HepG2 (cell line): ENCODE measurements at regions not wholly inside any gene's neighbourhood (a gene's known extent, or its start where the extent isn't known, plus 50 kb on each side); places are given as distances from the start of the nearest gene placed in this dataset.

Source experiments
- ATAC-seq: fragments of 200-7000 bp; cut with Tn5 transposase; 3 replicates; pipeline ENCODE4 v1.9.1; 2020; ENCODE audit warnings: mild to moderate bottlenecking, moderate library complexity
- BruUV-seq: library from RNA; stranded (reverse); fragments of 400-500 nt; replicated peaks from 2 replicates; lab custom pipeline; 2021; lab: Mats Ljungman, UMichigan
- CTCF ChIA-PET: fragments of 300-600 bp; formaldehyde crosslinking; extraction: SDS; loops from one replicate; lab custom pipeline; 2021; ENCODE audit warnings: low total read pairs, inconsistent platforms, low intra/inter-chr PET ratio; lab: Yijun Ruan, JAX
- POLR2A ChIA-PET: fragments of 350-600 bp; sonication (Branson Sonifier 250); formaldehyde crosslinking; loops from one replicate; lab custom pipeline; 2020; ENCODE audit warnings: antibody characterized with exemption, inconsistent platforms; lab: Yijun Ruan, JAX
- DNase-seq: peaks from one replicate; pipeline ENCODE4 v3.0.0-alpha.2; 2015; ENCODE audit warnings: low spot score
- FAIRE-seq: peaks from 3 replicates; lab custom pipeline; 2011; peaks lifted over from hg19 to GRCh38; lab: Jason Lieb, UNC
- H2AFZ ChIP-seq: one replicate; pipeline ENCODE4 v1.6.1; 2011; ENCODE audit warnings: low read length, inconsistent platforms
- H3K27ac ChIP-seq: fragments of 300-600 bp; 3 replicates; pipeline ENCODE4 v1.8.0; 2011; ENCODE audit warnings: mixed run types, mild to moderate bottlenecking, mixed read lengths, low read length, inconsistent platforms; ENCODE audit not compliant: insufficient read depth; ENCODE audit errors: extremely low read length
- H3K27me3 ChIP-seq, 2 experiments: fragments of 200-600 bp in 1 of 2; 2 replicates in 1 of 2; 3 replicates in 1 of 2; pipeline versions ENCODE4 v1.6.0 to v1.8.0; 2011; ENCODE audit warnings: low read length in 2 of 2, mild to moderate bottlenecking in 2 of 2, moderate library complexity in 2 of 2, inconsistent platforms in 1 of 2; ENCODE audit not compliant: insufficient read depth in 2 of 2, control insufficient read depth in 1 of 2
- H3K36me3 ChIP-seq, 2 experiments: fragments of 200-600 bp in 1 of 2; replicated peaks in 1 of 2; 2 replicates in 1 of 2; 3 replicates in 1 of 2; pipeline versions ENCODE4 v1.5.1 to v1.8.0; 2011; ENCODE audit warnings: low read length in 2 of 2, inconsistent platforms in 1 of 2; ENCODE audit not compliant: insufficient read depth in 2 of 2, control insufficient read depth in 1 of 2
- H3K4me1 ChIP-seq: 2 replicates; pipeline ENCODE4 v1.5.1; 2012; ENCODE audit warnings: low read length, inconsistent platforms; ENCODE audit not compliant: insufficient read depth
- H3K4me2 ChIP-seq: 2 replicates; pipeline ENCODE4 v1.6.0; 2011; ENCODE audit warnings: low read depth, low read length, inconsistent platforms
- H3K4me3 ChIP-seq, 3 experiments: fragments of 200-600 bp in 1 of 3; sonication (generic), shearing (Covaris generic) in 1 of 3; replicated peaks in 1 of 3; 2 replicates each; pipeline ENCODE4 v1.5.1; 2011 to 2016; ENCODE audit warnings: low read length in 3 of 3, inconsistent platforms in 2 of 3, low read depth in 2 of 3, mild to moderate bottlenecking in 2 of 3, control low read depth in 1 of 3, mixed read lengths in 1 of 3; ENCODE audit not compliant: insufficient read depth in 1 of 3
- H3K79me2 ChIP-seq: one replicate; pipeline ENCODE4 v1.6.1; 2011; ENCODE audit warnings: low read length, inconsistent platforms; ENCODE audit not compliant: insufficient read depth
- H3K9ac ChIP-seq: 2 replicates; pipeline ENCODE4 v1.6.0; 2011; ENCODE audit warnings: mild to moderate bottlenecking, low read depth, low read length, inconsistent platforms; ENCODE audit not compliant: insufficient read depth
- H3K9me3 ChIP-seq: 2 replicates; pipeline ENCODE4 v1.5.1; 2012; ENCODE audit warnings: mild to moderate bottlenecking, low read length
- H4K20me1 ChIP-seq: 2 replicates; pipeline ENCODE4 v1.6.0; 2011; ENCODE audit warnings: inconsistent platforms, mild to moderate bottlenecking, low read length, moderate library complexity; ENCODE audit not compliant: insufficient read depth
- AGO2 ChIP-seq: fragments of 200-400 bp; formaldehyde crosslinking; optimal IDR thresholded peaks from 2 replicates; pipeline ENCODE3; 2017; ENCODE audit warnings: mild to moderate bottlenecking, low read depth, low read length, moderate library complexity
- ARHGAP35 ChIP-seq: sonication (generic); formaldehyde crosslinking; IDR thresholded peaks from 2 replicates; pipeline ENCODE4 v1.9.0; 2022; ENCODE audit warnings: mild to moderate bottlenecking, inconsistent platforms, moderate library complexity, missing genetic modification reagents, borderline replicate concordance
- ATF6 ChIP-seq: sonication (generic); formaldehyde crosslinking; conservative IDR thresholded peaks from 2 replicates; pipeline ENCODE4 v1.4.0; 2020; ENCODE audit warnings: missing genetic modification reagents
- SETDB1 ChIP-seq: sonication (generic); formaldehyde crosslinking; IDR thresholded peaks from 2 replicates; pipeline ENCODE4 v1.5.1; 2020; ENCODE audit warnings: missing genetic modification reagents, mild to moderate bottlenecking, borderline replicate concordance
- ZBTB40 ChIP-seq, 2 experiments: fragments of 450-650 bp in 1 of 2; sonication (generic) in 1 of 2; formaldehyde crosslinking in 1 of 2; IDR thresholded peaks; 2 replicates each; pipeline versions ENCODE4 v1.6.1 to v1.8.0; 2016 to 2022; ENCODE audit warnings: antibody characterized with exemption in 1 of 2, mild to moderate bottlenecking in 1 of 2, missing genetic modification reagents in 1 of 2
- ZNF430 ChIP-seq: sonication (generic); formaldehyde crosslinking; IDR thresholded peaks from 2 replicates; pipeline ENCODE4 v1.9.0; 2021; ENCODE audit warnings: mild to moderate bottlenecking, missing genetic modification reagents
- ZNF44 ChIP-seq: sonication (generic); formaldehyde crosslinking; IDR thresholded peaks from 2 replicates; pipeline ENCODE4 v1.5.1; 2020; ENCODE audit warnings: mild to moderate bottlenecking, missing genetic modification reagents
- ZNF547 ChIP-seq: sonication (generic); formaldehyde crosslinking; IDR thresholded peaks from 2 replicates; pipeline ENCODE4 v1.5.1; 2020; ENCODE audit warnings: mild to moderate bottlenecking, missing genetic modification reagents
- WGBS: methylation state at CpG from one replicate; pipeline ENCODE4 v1.1.6; 2017; ENCODE audit warnings: low lambda C conversion rate; 5-methylcytosine and 5-hydroxymethylcytosine counted together
- in situ Hi-C: cut with HindIII; loops from 2 replicates; pipeline ENCODE4 v1.10.0; 2017; ENCODE audit warnings: low pct_unique_long_range_greater_than_20kb; ENCODE audit not compliant: extremely low pct_ligation_motif_present
- intact Hi-C: fragments of 100-400 bp; cut with micrococcal nuclease; formaldehyde crosslinking; loops from one replicate; pipeline ENCODE4 v1.10.0; 2022; ENCODE audit not compliant: unreplicated experiment
- TF ChIP-seq, protein P1 (sequence below): sonication (generic); formaldehyde crosslinking; IDR thresholded peaks from 2 replicates; pipeline ENCODE4 v1.4.0; 2020; ENCODE audit warnings: missing genetic modification reagents

GRCh38 chr10:78862328-78862640 lies 206.5 kb upstream of the ZMIZ1 start:
- H3K4me2 ChIP-seq: no peak overlapping the region
- H2AFZ ChIP-seq: no peak overlapping the region
- CTCF ChIA-PET: no interaction called here
- H3K9ac ChIP-seq: no peak overlapping the region
- BruUV-seq: no TSS peak
- POLR2A ChIA-PET: no interaction called here
- H3K27ac ChIP-seq: no peak overlapping the region
- in situ Hi-C loops (no loop called here), intact Hi-C loops (no loop called here)
- peaks cover 5 to 36% of the 10 kb centered on the region in 2 experiments; a peak in 4 of 5 replicates for H3K27me3 ChIP-seq
- H4K20me1 ChIP-seq: no peaks in the 10 kb centered on the region
- DNase-seq (no peak), ATAC-seq (no peak), FAIRE-seq (no peak)
- H3K4me3 ChIP-seq: no peak overlapping the region
- no peaks in the 10 kb centered on the region for H3K36me3 ChIP-seq
- H3K79me2 ChIP-seq: no peaks in the 10 kb centered on the region
- 49% methylated on average over 4 of the region's 4 CpGs for WGBS
- peaks cover 13% of the 10 kb centered on the region for H3K4me1 ChIP-seq
- no peaks in the 10 kb centered on the region for H3K9me3 ChIP-seq
- TF ChIP-seq ATF6 (no peak), ZNF430 (no peak), ZNF547 (CRISPR knock-in tag) (no peak), ZBTB40 (IDR thresholded peaks at IDR 0.05) (no peak), ZBTB40 (CRISPR knock-in tag; IDR thresholded peaks at IDR 0.05) (no peak), AGO2 (no peak), ARHGAP35 (CRISPR knock-in tag) (no peak), ZNF44 (no peak), SETDB1 (no peak)
- TF ChIP-seq, protein P1, sequence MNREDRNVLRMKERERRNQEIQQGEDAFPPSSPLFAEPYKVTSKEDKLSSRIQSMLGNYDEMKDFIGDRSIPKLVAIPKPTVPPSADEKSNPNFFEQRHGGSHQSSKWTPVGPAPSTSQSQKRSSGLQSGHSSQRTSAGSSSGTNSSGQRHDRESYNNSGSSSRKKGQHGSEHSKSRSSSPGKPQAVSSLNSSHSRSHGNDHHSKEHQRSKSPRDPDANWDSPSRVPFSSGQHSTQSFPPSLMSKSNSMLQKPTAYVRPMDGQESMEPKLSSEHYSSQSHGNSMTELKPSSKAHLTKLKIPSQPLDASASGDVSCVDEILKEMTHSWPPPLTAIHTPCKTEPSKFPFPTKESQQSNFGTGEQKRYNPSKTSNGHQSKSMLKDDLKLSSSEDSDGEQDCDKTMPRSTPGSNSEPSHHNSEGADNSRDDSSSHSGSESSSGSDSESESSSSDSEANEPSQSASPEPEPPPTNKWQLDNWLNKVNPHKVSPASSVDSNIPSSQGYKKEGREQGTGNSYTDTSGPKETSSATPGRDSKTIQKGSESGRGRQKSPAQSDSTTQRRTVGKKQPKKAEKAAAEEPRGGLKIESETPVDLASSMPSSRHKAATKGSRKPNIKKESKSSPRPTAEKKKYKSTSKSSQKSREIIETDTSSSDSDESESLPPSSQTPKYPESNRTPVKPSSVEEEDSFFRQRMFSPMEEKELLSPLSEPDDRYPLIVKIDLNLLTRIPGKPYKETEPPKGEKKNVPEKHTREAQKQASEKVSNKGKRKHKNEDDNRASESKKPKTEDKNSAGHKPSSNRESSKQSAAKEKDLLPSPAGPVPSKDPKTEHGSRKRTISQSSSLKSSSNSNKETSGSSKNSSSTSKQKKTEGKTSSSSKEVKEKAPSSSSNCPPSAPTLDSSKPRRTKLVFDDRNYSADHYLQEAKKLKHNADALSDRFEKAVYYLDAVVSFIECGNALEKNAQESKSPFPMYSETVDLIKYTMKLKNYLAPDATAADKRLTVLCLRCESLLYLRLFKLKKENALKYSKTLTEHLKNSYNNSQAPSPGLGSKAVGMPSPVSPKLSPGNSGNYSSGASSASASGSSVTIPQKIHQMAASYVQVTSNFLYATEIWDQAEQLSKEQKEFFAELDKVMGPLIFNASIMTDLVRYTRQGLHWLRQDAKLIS (CRISPR knock-in tag): no peak
